ENCODE measurements at regions not wholly inside any gene's neighbourhood (a gene's known extent, or its start where the extent isn't known, plus 50 kb on each side); places are given as distances from the start of the nearest gene placed in this dataset.

DNA sequence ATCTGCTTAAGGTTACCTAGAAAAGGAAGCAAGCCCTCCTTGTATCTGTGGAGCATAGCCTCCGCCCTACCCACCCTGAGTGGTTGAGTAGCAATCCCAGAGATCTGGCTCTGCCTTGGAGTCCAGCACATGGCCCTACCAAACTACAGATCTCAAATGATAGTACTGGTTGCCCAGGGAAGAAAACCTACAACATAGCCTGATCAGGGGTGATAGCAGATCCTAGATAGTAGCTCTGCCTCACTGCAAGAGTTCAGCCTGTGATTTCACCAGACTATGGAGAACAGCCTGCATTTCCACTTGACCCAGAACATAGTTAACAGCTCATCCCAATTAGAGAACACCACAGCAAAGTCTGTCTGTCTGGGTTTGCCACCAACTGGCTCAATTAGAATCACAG lies 279.5 kb downstream of the ETNK1 start:
- H3K27ac ChIP-seq (ENCODE audit: low read depth) = no peak overlapping the region
- DNase-seq (ENCODE audit: low spot score) (no peak), ATAC-seq (no peak)
- no peak overlapping the region for H3K4me3 ChIP-seq
- H3K4me2 ChIP-seq = no peak overlapping the region
- Mint-ChIP-seq H3K4me3 (no peak overlapping the region), H3K9me3 (peaks cover 11% of the 10 kb centered on the region; the same call in 2 of the 3 replicates), H3K36me3 (ENCODE audit: low read depth) (peaks cover 10% of the 10 kb centered on the region; the same call in 2 of the 3 replicates), H3K27ac (no peak overlapping the region), H3K27me3 (ENCODE audit: insufficient read depth, low read depth, poor library complexity) (no peaks in the 10 kb centered on the region), H3K4me1 (peaks cover 4% of the 10 kb centered on the region; the same call in 2 of the 3 replicates)
- no peaks in the 10 kb centered on the region for H4K20me1 ChIP-seq (replicated peaks; ENCODE audit: insufficient read depth)
- no peaks in the 10 kb centered on the region for H3K79me2 ChIP-seq (replicated peaks; ENCODE audit: insufficient read depth)
- no peaks in the 10 kb centered on the region for H3K27me3 ChIP-seq (ENCODE audit: insufficient read depth)
- peaks cover 7% of the 10 kb centered on the region; the same call in 1 of the 2 replicates for H3K9me2 ChIP-seq (ENCODE audit: insufficient read depth)
- H3K4me1 ChIP-seq (ENCODE audit: insufficient read depth) = no peaks in the 10 kb centered on the region
- H2AFZ ChIP-seq = no peak overlapping the region
- TF ChIP-seq NANOG (IDR thresholded peaks at IDR 0.05; ENCODE audit: borderline replicate concordance) = no peak
- TF ChIP-seq, protein P1, sequence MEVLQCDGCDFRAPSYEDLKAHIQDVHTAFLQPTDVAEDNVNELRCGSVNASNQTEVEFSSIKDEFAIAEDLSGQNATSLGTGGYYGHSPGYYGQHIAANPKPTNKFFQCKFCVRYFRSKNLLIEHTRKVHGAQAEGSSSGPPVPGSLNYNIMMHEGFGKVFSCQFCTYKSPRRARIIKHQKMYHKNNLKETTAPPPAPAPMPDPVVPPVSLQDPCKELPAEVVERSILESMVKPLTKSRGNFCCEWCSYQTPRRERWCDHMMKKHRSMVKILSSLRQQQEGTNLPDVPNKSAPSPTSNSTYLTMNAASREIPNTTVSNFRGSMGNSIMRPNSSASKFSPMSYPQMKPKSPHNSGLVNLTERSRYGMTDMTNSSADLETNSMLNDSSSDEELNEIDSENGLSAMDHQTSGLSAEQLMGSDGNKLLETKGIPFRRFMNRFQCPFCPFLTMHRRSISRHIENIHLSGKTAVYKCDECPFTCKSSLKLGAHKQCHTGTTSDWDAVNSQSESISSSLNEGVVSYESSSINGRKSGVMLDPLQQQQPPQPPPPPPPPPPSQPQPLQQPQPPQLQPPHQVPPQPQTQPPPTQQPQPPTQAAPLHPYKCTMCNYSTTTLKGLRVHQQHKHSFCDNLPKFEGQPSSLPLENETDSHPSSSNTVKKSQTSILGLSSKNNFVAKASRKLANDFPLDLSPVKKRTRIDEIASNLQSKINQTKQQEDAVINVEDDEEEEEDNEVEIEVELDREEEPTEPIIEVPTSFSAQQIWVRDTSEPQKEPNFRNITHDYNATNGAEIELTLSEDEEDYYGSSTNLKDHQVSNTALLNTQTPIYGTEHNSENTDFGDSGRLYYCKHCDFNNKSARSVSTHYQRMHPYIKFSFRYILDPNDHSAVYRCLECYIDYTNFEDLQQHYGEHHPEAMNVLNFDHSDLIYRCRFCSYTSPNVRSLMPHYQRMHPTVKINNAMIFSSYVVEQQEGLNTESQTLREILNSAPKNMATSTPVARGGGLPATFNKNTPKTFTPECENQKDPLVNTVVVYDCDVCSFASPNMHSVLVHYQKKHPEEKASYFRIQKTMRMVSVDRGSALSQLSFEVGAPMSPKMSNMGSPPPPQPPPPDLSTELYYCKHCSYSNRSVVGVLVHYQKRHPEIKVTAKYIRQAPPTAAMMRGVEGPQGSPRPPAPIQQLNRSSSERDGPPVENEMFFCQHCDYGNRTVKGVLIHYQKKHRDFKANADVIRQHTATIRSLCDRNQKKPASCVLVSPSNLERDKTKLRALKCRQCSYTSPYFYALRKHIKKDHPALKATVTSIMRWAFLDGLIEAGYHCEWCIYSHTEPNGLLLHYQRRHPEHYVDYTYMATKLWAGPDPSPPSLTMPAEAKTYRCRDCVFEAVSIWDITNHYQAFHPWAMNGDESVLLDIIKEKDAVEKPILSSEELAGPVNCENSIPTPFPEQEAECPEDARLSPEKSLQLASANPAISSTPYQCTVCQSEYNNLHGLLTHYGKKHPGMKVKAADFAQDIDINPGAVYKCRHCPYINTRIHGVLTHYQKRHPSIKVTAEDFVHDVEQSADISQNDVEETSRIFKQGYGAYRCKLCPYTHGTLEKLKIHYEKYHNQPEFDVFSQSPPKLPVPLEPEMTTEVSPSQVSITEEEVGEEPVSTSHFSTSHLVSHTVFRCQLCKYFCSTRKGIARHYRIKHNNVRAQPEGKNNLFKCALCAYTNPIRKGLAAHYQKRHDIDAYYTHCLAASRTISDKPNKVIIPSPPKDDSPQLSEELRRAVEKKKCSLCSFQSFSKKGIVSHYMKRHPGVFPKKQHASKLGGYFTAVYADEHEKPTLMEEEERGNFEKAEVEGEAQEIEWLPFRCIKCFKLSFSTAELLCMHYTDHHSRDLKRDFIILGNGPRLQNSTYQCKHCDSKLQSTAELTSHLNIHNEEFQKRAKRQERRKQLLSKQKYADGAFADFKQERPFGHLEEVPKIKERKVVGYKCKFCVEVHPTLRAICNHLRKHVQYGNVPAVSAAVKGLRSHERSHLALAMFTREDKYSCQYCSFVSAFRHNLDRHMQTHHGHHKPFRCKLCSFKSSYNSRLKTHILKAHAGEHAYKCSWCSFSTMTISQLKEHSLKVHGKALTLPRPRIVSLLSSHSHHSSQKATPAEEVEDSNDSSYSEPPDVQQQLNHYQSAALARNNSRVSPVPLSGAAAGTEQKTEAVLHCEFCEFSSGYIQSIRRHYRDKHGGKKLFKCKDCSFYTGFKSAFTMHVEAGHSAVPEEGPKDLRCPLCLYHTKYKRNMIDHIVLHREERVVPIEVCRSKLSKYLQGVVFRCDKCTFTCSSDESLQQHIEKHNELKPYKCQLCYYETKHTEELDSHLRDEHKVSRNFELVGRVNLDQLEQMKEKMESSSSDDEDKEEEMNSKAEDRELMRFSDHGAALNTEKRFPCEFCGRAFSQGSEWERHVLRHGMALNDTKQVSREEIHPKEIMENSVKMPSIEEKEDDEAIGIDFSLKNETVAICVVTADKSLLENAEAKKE (CRISPR knock-in tag; IDR thresholded peaks at IDR 0.05) = no peak
- TF ChIP-seq POLR2AphosphoS5 (IDR thresholded peaks at IDR 0.05; ENCODE audit: low read depth) = no peak
- no peak for TF ChIP-seq JUNB (IDR thresholded peaks at IDR 0.05; ENCODE audit: unreplicated experiment)
- H3K36me3 ChIP-seq (ENCODE audit: insufficient read depth) = no peaks in the 10 kb centered on the region
- H3F3A ChIP-seq (replicated peaks; ENCODE audit: low read depth) = no peaks in the 10 kb centered on the region

DNA sequence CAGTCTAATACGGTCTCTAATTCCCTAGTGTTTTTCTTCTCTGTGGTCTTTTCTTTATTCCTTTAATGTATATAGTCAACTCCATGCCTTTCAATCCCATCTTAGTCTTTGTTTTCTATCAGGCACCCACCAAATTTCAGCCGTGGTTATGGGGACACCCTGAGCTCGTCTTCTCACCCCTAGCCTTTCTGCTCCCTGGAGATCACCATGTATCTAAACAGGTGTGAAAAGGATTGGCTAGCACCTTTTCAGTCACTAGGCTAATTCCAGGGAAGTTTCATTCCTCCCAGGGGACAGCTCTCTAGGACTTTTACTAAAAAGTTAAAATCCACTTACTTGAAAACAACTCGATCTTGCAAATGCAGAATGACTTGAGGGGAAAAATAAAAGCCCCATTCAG lies 291.3 kb downstream of the ETNK1 start:
- Mint-ChIP-seq H3K27ac (no peak overlapping the region; the same call in 1 of the 2 replicates), H3K27me3 (ENCODE audit: insufficient read depth, low read depth, poor library complexity) (peaks cover 5% of the 10 kb centered on the region), H3K4me3 (no peak overlapping the region), H3K4me1 (peaks cover 17% of the 10 kb centered on the region), H3K36me3 (ENCODE audit: low read depth) (peaks cover 7% of the 10 kb centered on the region; the same call in 1 of the 3 replicates), H3K9me3 (no peaks in the 10 kb centered on the region; the same call in 2 of the 3 replicates)
- Histone ChIP-seq H3K4me1 (ENCODE audit: insufficient read depth) (peaks cover 3% of the 10 kb centered on the region; the same call in 1 of the 2 replicates), H2AFZ (0 out of 2 replicates have a peak overlapping the region, but pooled peaks have one; percentile 16), H3K27ac (ENCODE audit: low read depth) (no peak overlapping the region), H3K4me2 (no peak overlapping the region), H4K20me1 (replicated peaks; ENCODE audit: insufficient read depth) (no peaks in the 10 kb centered on the region), H3K36me3 (ENCODE audit: insufficient read depth) (no peaks in the 10 kb centered on the region), H3K4me3 (no peak overlapping the region), H3K27me3 (ENCODE audit: insufficient read depth) (no peaks in the 10 kb centered on the region), H3K9me2 (ENCODE audit: insufficient read depth) (peaks cover 6% of the 10 kb centered on the region), H3F3A (replicated peaks; ENCODE audit: low read depth) (no peaks in the 10 kb centered on the region), H3K79me2 (replicated peaks; ENCODE audit: insufficient read depth) (no peaks in the 10 kb centered on the region)
- DNase-seq (ENCODE audit: low spot score) = no peak
- peak; percentile 50 for ATAC-seq
- TF ChIP-seq, protein P2, sequence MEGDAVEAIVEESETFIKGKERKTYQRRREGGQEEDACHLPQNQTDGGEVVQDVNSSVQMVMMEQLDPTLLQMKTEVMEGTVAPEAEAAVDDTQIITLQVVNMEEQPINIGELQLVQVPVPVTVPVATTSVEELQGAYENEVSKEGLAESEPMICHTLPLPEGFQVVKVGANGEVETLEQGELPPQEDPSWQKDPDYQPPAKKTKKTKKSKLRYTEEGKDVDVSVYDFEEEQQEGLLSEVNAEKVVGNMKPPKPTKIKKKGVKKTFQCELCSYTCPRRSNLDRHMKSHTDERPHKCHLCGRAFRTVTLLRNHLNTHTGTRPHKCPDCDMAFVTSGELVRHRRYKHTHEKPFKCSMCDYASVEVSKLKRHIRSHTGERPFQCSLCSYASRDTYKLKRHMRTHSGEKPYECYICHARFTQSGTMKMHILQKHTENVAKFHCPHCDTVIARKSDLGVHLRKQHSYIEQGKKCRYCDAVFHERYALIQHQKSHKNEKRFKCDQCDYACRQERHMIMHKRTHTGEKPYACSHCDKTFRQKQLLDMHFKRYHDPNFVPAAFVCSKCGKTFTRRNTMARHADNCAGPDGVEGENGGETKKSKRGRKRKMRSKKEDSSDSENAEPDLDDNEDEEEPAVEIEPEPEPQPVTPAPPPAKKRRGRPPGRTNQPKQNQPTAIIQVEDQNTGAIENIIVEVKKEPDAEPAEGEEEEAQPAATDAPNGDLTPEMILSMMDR (conservative IDR thresholded peaks at IDR 0.05; ENCODE audit: low read depth in 2 of 2) = no peak
- TF ChIP-seq STAT1 (IDR thresholded peaks at IDR 0.05; ENCODE audit: unreplicated experiment) (no peak), CREB1 (CRISPR knock-in tag; IDR thresholded peaks at IDR 0.05; ENCODE audit: low read depth) (no peak), JUNB (IDR thresholded peaks at IDR 0.05; ENCODE audit: unreplicated experiment) (no peak), POLR2AphosphoS5 (IDR thresholded peaks at IDR 0.05; ENCODE audit: low read depth) (no peak), ZNF114 (CRISPR knock-in tag; IDR thresholded peaks at IDR 0.05) (no peak), ZNF331 (CRISPR knock-in tag; IDR thresholded peaks at IDR 0.05; ENCODE audit: low read depth) (no peak)
- TF ChIP-seq, protein P3, sequence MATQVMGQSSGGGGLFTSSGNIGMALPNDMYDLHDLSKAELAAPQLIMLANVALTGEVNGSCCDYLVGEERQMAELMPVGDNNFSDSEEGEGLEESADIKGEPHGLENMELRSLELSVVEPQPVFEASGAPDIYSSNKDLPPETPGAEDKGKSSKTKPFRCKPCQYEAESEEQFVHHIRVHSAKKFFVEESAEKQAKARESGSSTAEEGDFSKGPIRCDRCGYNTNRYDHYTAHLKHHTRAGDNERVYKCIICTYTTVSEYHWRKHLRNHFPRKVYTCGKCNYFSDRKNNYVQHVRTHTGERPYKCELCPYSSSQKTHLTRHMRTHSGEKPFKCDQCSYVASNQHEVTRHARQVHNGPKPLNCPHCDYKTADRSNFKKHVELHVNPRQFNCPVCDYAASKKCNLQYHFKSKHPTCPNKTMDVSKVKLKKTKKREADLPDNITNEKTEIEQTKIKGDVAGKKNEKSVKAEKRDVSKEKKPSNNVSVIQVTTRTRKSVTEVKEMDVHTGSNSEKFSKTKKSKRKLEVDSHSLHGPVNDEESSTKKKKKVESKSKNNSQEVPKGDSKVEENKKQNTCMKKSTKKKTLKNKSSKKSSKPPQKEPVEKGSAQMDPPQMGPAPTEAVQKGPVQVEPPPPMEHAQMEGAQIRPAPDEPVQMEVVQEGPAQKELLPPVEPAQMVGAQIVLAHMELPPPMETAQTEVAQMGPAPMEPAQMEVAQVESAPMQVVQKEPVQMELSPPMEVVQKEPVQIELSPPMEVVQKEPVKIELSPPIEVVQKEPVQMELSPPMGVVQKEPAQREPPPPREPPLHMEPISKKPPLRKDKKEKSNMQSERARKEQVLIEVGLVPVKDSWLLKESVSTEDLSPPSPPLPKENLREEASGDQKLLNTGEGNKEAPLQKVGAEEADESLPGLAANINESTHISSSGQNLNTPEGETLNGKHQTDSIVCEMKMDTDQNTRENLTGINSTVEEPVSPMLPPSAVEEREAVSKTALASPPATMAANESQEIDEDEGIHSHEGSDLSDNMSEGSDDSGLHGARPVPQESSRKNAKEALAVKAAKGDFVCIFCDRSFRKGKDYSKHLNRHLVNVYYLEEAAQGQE (IDR thresholded peaks at IDR 0.05; ENCODE audit: unreplicated experiment) = no peak

All from GM23338 (cell line).